Testis (tissue), 2 donors: ENCODE measurements at regions not wholly inside any gene's neighbourhood (a gene's known extent, or its start where the extent isn't known, plus 50 kb on each side); places are given as distances from the start of the nearest gene placed in this dataset.
"Not testable (repeated sequence)": the region's sequence is repeated elsewhere in the genome, so short reads cannot be mapped to it uniquely, and the experiment has no call there.

ENCODE experiments used
- CTCF ChIP-seq, 3 experiments: fragments of 450-650 bp in 2 of 3; fragments of 200-600 bp in 1 of 3; sonication (generic) in 1 of 3; IDR thresholded peaks; one replicate each; pipeline ENCODE4 v1.5.1; 2016 to 2019; ENCODE audit warnings: antibody characterized with exemption in 3 of 3, mild to moderate bottlenecking in 2 of 3, moderate library complexity in 1 of 3
- POLR2A ChIP-seq: fragments of 450-650 bp; IDR thresholded peaks from one replicate; pipeline ENCODE4 v1.6.1; 2017; ENCODE audit warnings: antibody characterized with exemption, mild to moderate bottlenecking, moderate library complexity

DNA sequence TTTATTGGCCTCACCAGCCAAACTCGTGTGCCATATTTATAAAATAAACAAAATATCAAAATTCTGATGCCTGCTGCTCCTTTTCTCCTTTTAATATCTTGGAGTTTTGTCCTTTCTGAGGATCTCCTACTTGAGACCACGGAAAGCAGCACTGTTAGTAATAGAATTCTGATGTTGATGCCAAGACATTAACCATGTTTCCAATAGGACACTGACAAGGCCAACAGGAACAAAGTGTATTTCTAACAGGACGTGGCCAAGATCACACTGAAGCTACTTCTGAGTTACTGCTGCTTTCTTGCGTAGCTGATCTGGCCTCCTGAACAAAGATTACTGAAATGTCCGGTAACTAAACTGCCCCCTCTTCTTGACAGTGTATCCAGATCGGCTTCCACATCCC is 848.5 kb downstream of the TTLL7 start:
- not testable (repeated sequence) for TF ChIP-seq CTCF (IDR thresholded peaks at IDR 0.05); POLR2A
